HCT116 (cell line): ENCODE measurements at regions not wholly inside any gene's neighbourhood (a gene's known extent, or its start where the extent isn't known, plus 50 kb on each side); places are given as distances from the start of the nearest gene placed in this dataset.

Experiments
- ATAC-seq: fragments of 200-7000 bp; cut with Tn5 transposase; 2 replicates; pipeline ENCODE4 v1.9.1; 2020; ENCODE audit warnings: mild to moderate bottlenecking, moderate library complexity
- BruUV-seq: library from RNA; stranded (reverse); fragments of 400-500 nt; replicated peaks from 2 replicates; lab custom pipeline; 2021; lab: Mats Ljungman, UMichigan
- CTCF ChIA-PET: fragments of 300-600 bp; sonication (Branson Sonifier 250); formaldehyde crosslinking; loops from one replicate; lab custom pipeline; 2021; ENCODE audit warnings: antibody characterized with exemption; lab: Charles Lee
- POLR2A ChIA-PET: fragments of 300-600, 350-600 bp; sonication (Branson Sonifier 250); formaldehyde crosslinking; loops from one replicate; lab custom pipeline; 2021; ENCODE audit warnings: antibody characterized with exemption; lab: Charles Lee
- RAD21 ChIA-PET, 2 experiments: fragments of 300-600 bp; sonication (Branson Sonifier 250); formaldehyde crosslinking; loops; one replicate each; lab custom pipeline; 2023; ENCODE audit warnings: low total read pairs in 2 of 2; ENCODE audit not compliant: uncharacterized antibody in 2 of 2, unreplicated experiment in 2 of 2, low non-redundant PET in 1 of 2; lab: Charles Lee
- DNase-seq: peaks from one replicate; pipeline ENCODE4 v3.0.0-alpha.2; 2010; ENCODE audit warnings: low read depth, low spot score
- H2AFZ ChIP-seq: fragments of 200-600 bp; shearing (Covaris generic), sonication (generic); 2 replicates; pipeline ENCODE4 v1.6.1; 2017; ENCODE audit warnings: low read depth, mixed run types, mixed read lengths, antibody characterized with exemption, low read length; ENCODE audit not compliant: poor library complexity, severe bottlenecking
- H3K27ac ChIP-seq: 2 replicates; pipeline ENCODE4 v1.5.1; 2012; ENCODE audit warnings: low read depth, low read length
- H3K27me3 ChIP-seq: fragments of 200-600 bp; sonication (generic); 2 replicates; pipeline ENCODE4 v1.6.1; 2016; ENCODE audit warnings: mixed run types, low read length, mixed read lengths; ENCODE audit not compliant: insufficient read depth
- H3K36me3 ChIP-seq, 2 experiments: fragments of 200-500 bp in 1 of 2; fragments of 200-600 bp in 1 of 2; sonication (Bioruptor generic) in 1 of 2; sonication (generic) in 1 of 2; 2 replicates each; pipeline versions ENCODE4 v1.5.1 to v1.6.1; 2014 to 2016; ENCODE audit warnings: low read length in 2 of 2, inconsistent platforms in 1 of 2, mixed read lengths in 1 of 2, mixed run types in 1 of 2; ENCODE audit not compliant: insufficient read depth in 2 of 2, control insufficient read depth in 1 of 2
- H3K4me1 ChIP-seq, 2 experiments: fragments of 200-600 bp in 1 of 2; sonication (generic) in 1 of 2; 2 replicates each; pipeline versions ENCODE4 v1.5.1 to v1.6.1; 2012 to 2017; ENCODE audit warnings: low read length in 2 of 2, inconsistent platforms in 1 of 2, mild to moderate bottlenecking in 1 of 2, mixed read lengths in 1 of 2, mixed run types in 1 of 2, moderate library complexity in 1 of 2; ENCODE audit not compliant: insufficient read depth in 2 of 2, control insufficient read depth in 1 of 2
- H3K4me2 ChIP-seq: fragments of 200-600 bp; sonication (generic); 2 replicates; pipeline ENCODE4 v1.6.1; 2017; ENCODE audit warnings: mixed run types, low read length, mixed read lengths
- H3K4me3 ChIP-seq, 2 experiments: fragments of 200-600 bp in 1 of 2; sonication (generic) in 1 of 2; replicated peaks in 1 of 2; 2 replicates each; pipeline ENCODE4 v1.5.1; 2011 to 2016; ENCODE audit warnings: low read length in 2 of 2, control low read depth in 1 of 2, low read depth in 1 of 2, mild to moderate bottlenecking in 1 of 2, mixed read lengths in 1 of 2, mixed run types in 1 of 2
- H3K79me2 ChIP-seq: fragments of 200-600 bp; sonication (generic); 2 replicates; pipeline ENCODE4 v1.6.1; 2017; ENCODE audit warnings: mild to moderate bottlenecking, mixed run types, low read length, moderate library complexity, mixed read lengths; ENCODE audit not compliant: insufficient read depth
- H3K9ac ChIP-seq: fragments of 200-600 bp; sonication (generic); 2 replicates; pipeline ENCODE4 v1.6.1; 2016; ENCODE audit warnings: low read length, mixed read lengths
- H3K9me2 ChIP-seq: fragments of 200-600 bp; sonication (generic), shearing (Covaris generic); 2 replicates; pipeline ENCODE4 v1.6.1; 2017; ENCODE audit warnings: mixed run types, mild to moderate bottlenecking, moderate library complexity; ENCODE audit not compliant: insufficient read depth
- H3K9me3 ChIP-seq, 2 experiments: fragments of 200-500 bp in 1 of 2; fragments of 200-600 bp in 1 of 2; sonication (Bioruptor generic) in 1 of 2; sonication (generic) in 1 of 2; 2 replicates each; pipeline ENCODE4 v1.6.1; 2014 to 2017; ENCODE audit warnings: low read length in 2 of 2, mixed read lengths in 2 of 2, inconsistent platforms in 1 of 2, low read depth in 1 of 2, mild to moderate bottlenecking in 1 of 2, mixed run types in 1 of 2, moderate library complexity in 1 of 2; ENCODE audit not compliant: control insufficient read depth in 1 of 2, insufficient read depth in 1 of 2
- H4K20me1 ChIP-seq: fragments of 200-600 bp; sonication (generic), shearing (Covaris generic); 2 replicates; pipeline ENCODE4 v1.6.1; 2017; ENCODE audit warnings: mixed run types, mild to moderate bottlenecking, moderate library complexity; ENCODE audit not compliant: insufficient read depth
- CTCF ChIP-seq, 3 experiments: fragments of 200-600 bp in 1 of 3; sonication (generic) in 1 of 3; IDR thresholded peaks in 2 of 3; conservative IDR thresholded peaks in 1 of 3; 2 replicates each; pipeline ENCODE4 v1.5.1; 2012 to 2017; ENCODE audit warnings: low read depth in 2 of 3, low read length in 2 of 3, antibody characterized with exemption in 1 of 3, borderline replicate concordance in 1 of 3, control low read depth in 1 of 3, mild to moderate bottlenecking in 1 of 3, mixed read lengths in 1 of 3, mixed run types in 1 of 3, moderate library complexity in 1 of 3; ENCODE audit not compliant: insufficient read depth in 1 of 3
- MAX ChIP-seq: IDR thresholded peaks from 2 replicates; pipeline ENCODE4 v1.6.1; 2012
- RAD21 ChIP-seq: IDR thresholded peaks from 2 replicates; pipeline ENCODE4 v1.6.1; 2012; ENCODE audit warnings: low read depth, mild to moderate bottlenecking
- YY1 ChIP-seq: IDR thresholded peaks from 2 replicates; pipeline ENCODE4 v1.6.1; 2011; ENCODE audit warnings: low read length, low read depth, moderate library complexity, mild to moderate bottlenecking; ENCODE audit not compliant: insufficient replicate concordance; ENCODE audit errors: extremely low read depth
- intact Hi-C: fragments of 100-400 bp; cut with micrococcal nuclease; formaldehyde crosslinking; loops from 2 replicates; pipeline ENCODE4 v1.10.0; 2022

- no peaks in the 10 kb centered on the region for H3K4me1 ChIP-seq
- TF ChIP-seq RAD21 (peak; percentile 33), YY1 (no peak), CTCF (IDR thresholded peaks at IDR 0.05 in 2 of 3, conservative IDR thresholded peaks at IDR 0.05 in 1 of 3; ENCODE audit: borderline replicate concordance in 1 of 3, insufficient read depth in 1 of 3, low read depth in 2 of 3, low read length in 2 of 3) (peak; percentile 19 to 50 (median 39); a peak in 5 of 6 replicates)
- no peaks in the 10 kb centered on the region for H3K27me3 ChIP-seq
- DNase-seq, result peak; percentile 8
- H2AFZ ChIP-seq, result no peak overlapping the region
- no peaks in the 10 kb centered on the region for H3K36me3 ChIP-seq
- no peaks in the 10 kb centered on the region for H3K9me2 ChIP-seq
- H3K9me3 ChIP-seq, result peaks cover 0 to 3% of the 10 kb centered on the region in 2 experiments; a peak in 1 of 4 replicates
- H3K27ac ChIP-seq, result no peak overlapping the region
- intact Hi-C loops, result loop anchor here (1.0 kb wide), 1 partner anchor 84 kb away; no protein-coding TSS in a partner anchor
- H4K20me1 ChIP-seq, result no peaks in the 10 kb centered on the region
- no peak overlapping the region for H3K4me2 ChIP-seq
- ChIA-PET CTCF (interaction anchor here (1.0 to 2.3 kb wide), 4 partner anchors 21 to 208 kb away, joined by 3 to 16 read pairs (median 4); partner anchors contain the start of gene RASGRP1), RAD21 (interaction anchor here in 1 of 2 experiments (1.0 kb wide), 1 partner anchor 84 kb away, joined by 3 read pairs; no protein-coding TSS in a partner anchor), POLR2A (no interaction called here)
- no peak overlapping the region for H3K9ac ChIP-seq
- no TSS peak for BruUV-seq
- H3K4me3 ChIP-seq, result no peak overlapping the region
- peak; percentile 72 for ATAC-seq
- no peaks in the 10 kb centered on the region for H3K79me2 ChIP-seq
Observed at GRCh38 chr15:38647683-38648082, 83.1 kb upstream of the RASGRP1 start.

- H3K4me2 ChIP-seq, result no peak overlapping the region
- ATAC-seq (no peak), DNase-seq (no peak)
- no peaks in the 10 kb centered on the region for H4K20me1 ChIP-seq
- ChIA-PET POLR2A (interaction anchor here (0.9 kb wide), 1 partner anchor 26 kb away, joined by 3 read pairs; no protein-coding TSS in a partner anchor), RAD21 (interaction anchor here in 1 of 2 experiments (1.0 kb wide), 1 partner anchor 85 kb away, joined by 3 read pairs; no protein-coding TSS in a partner anchor), CTCF (interaction anchor here (1.0 to 2.3 kb wide), 4 partner anchors 20 to 208 kb away, joined by 3 to 16 read pairs (median 4); partner anchors contain the start of gene RASGRP1)
- no peak overlapping the region for H3K27ac ChIP-seq
- no peaks in the 10 kb centered on the region for H3K27me3 ChIP-seq
- H2AFZ ChIP-seq, result no peak overlapping the region
- H3K9me3 ChIP-seq, result peaks cover 0 to 3% of the 10 kb centered on the region in 2 experiments; a peak in 1 of 4 replicates
- H3K4me3 ChIP-seq, result no peak overlapping the region
- intact Hi-C loops, result no loop called here
- no peaks in the 10 kb centered on the region for H3K36me3 ChIP-seq
- no peaks in the 10 kb centered on the region for H3K79me2 ChIP-seq
- H3K9me2 ChIP-seq, result no peaks in the 10 kb centered on the region
- BruUV-seq, result no TSS peak
- no peaks in the 10 kb centered on the region for H3K4me1 ChIP-seq
- no peak for TF ChIP-seq YY1
- TF ChIP-seq MAX, result no peak
- no peak overlapping the region for H3K9ac ChIP-seq
Observed at GRCh38 chr15:38648121-38648843, 83.7 kb upstream of the RASGRP1 start.
